GM12864 (cell line): ENCODE measurements at regions not wholly inside any gene's neighbourhood (a gene's known extent, or its start where the extent isn't known, plus 50 kb on each side); places are given as distances from the start of the nearest gene placed in this dataset.

ENCODE experiments used
- DNase-seq: peaks from one replicate; pipeline ENCODE4 v3.0.0-alpha.2; 2011; ENCODE audit warnings: low read depth
- H3K4me3 ChIP-seq: 2 replicates; pipeline ENCODE4 v1.5.1; 2011; ENCODE audit warnings: mild to moderate bottlenecking, low read depth, low read length, control low read depth
- CTCF ChIP-seq: IDR thresholded peaks from 2 replicates; pipeline ENCODE4 v1.5.1; 2011; ENCODE audit warnings: low read depth, mild to moderate bottlenecking, moderate library complexity, low read length, control low read depth, inconsistent platforms; ENCODE audit errors: missing control alignments

GRCh38 chr1:110285316-110285715 is 53.9 kb upstream of the RBM15 start:
- TF ChIP-seq CTCF = no peak
- no peak for DNase-seq
- no peak overlapping the region for H3K4me3 ChIP-seq

- DNase-seq = no peak
- no peak overlapping the region for H3K4me3 ChIP-seq
- TF ChIP-seq CTCF = no peak
These were observed 52.6 kb upstream of the RBM15 start for GRCh38 chr1:110286564-110286963.

GRCh38 chr1:110288111-110288510 is 51.1 kb upstream of the RBM15 start:
- H3K4me3 ChIP-seq = no peak overlapping the region
- no peak for DNase-seq
- TF ChIP-seq CTCF = no peak
